ENCODE measurements at regions not wholly inside any gene's neighbourhood (a gene's known extent, or its start where the extent isn't known, plus 50 kb on each side); places are given as distances from the start of the nearest gene placed in this dataset.

- no peaks in the 10 kb centered on the region for H3K79me1 ChIP-seq (ENCODE audit: low read length)
- no peak overlapping the region for H3K9ac ChIP-seq (ENCODE audit: low read length)
- no peak overlapping the region for H2BK15ac ChIP-seq (replicated peaks; ENCODE audit: low read depth)
- H3K18ac ChIP-seq (ENCODE audit: low read length), result no peak overlapping the region
- no peak overlapping the region for H2BK5ac ChIP-seq (ENCODE audit: low read length)
- no peak overlapping the region for H3K4ac ChIP-seq (ENCODE audit: low read depth, low read length)
- no peak overlapping the region for H3K4me2 ChIP-seq (ENCODE audit: low read length)
- H4K5ac ChIP-seq (ENCODE audit: low read length), result no peak overlapping the region
- no peaks in the 10 kb centered on the region for H3K79me2 ChIP-seq (ENCODE audit: control insufficient read depth, insufficient read depth, low read length)
- no peak overlapping the region for H4K8ac ChIP-seq (ENCODE audit: low read depth, low read length)
- no peaks in the 10 kb centered on the region for H3K4me1 ChIP-seq (ENCODE audit: control insufficient read depth, low read depth, low read length)
- no peak for DNase-seq
- H3K36me3 ChIP-seq (ENCODE audit: control insufficient read depth, insufficient read depth, low read length), result no peaks in the 10 kb centered on the region
- no peak overlapping the region for H2AK5ac ChIP-seq (ENCODE audit: low read length)
- H3K4me3 ChIP-seq (ENCODE audit: low read length), result no peak overlapping the region
- no peak overlapping the region for H3K27ac ChIP-seq (ENCODE audit: low read depth, low read length)
- WGBS (ENCODE audit: extremely low coverage, insufficient coverage, low lambda C conversion rate), result no CpG with 5 or more reads among the region's 5 CpGs
- no peak overlapping the region for H2BK120ac ChIP-seq (ENCODE audit: low read depth, low read length)
- H3K27me3 ChIP-seq (ENCODE audit: insufficient read depth, low read length, poor library complexity), result no peaks in the 10 kb centered on the region
- H3K23ac ChIP-seq (ENCODE audit: low read length), result no peak overlapping the region
- no peak overlapping the region for H3K56ac ChIP-seq (ENCODE audit: low read length)
Observed at GRCh38 chr7:3154317-3154716, 110.7 kb upstream of the CARD11 start.

GRCh38 chr7:3154881-3155494, 111.3 kb upstream of the CARD11 start:
- no peak overlapping the region for H3K4me2 ChIP-seq (ENCODE audit: low read length)
- no peak overlapping the region for H3K4ac ChIP-seq (ENCODE audit: low read depth, low read length)
- H4K8ac ChIP-seq (ENCODE audit: low read depth, low read length), result no peak overlapping the region
- H3K4me3 ChIP-seq (ENCODE audit: low read length), result no peak overlapping the region
- no peaks in the 10 kb centered on the region for H3K36me3 ChIP-seq (ENCODE audit: control insufficient read depth, insufficient read depth, low read length)
- H3K56ac ChIP-seq (ENCODE audit: low read length), result no peak overlapping the region
- no peak overlapping the region for H3K9ac ChIP-seq (ENCODE audit: low read length)
- no peak overlapping the region for H4K5ac ChIP-seq (ENCODE audit: low read length)
- no peak overlapping the region for H3K18ac ChIP-seq (ENCODE audit: low read length)
- no peak overlapping the region for H2BK15ac ChIP-seq (replicated peaks; ENCODE audit: low read depth)
- DNase-seq, result peak; percentile 54
- no peaks in the 10 kb centered on the region for H3K27me3 ChIP-seq (ENCODE audit: insufficient read depth, low read length, poor library complexity)
- H3K27ac ChIP-seq (ENCODE audit: low read depth, low read length), result no peak overlapping the region
- no peak overlapping the region for H3K23ac ChIP-seq (ENCODE audit: low read length)
- no peaks in the 10 kb centered on the region for H3K79me2 ChIP-seq (ENCODE audit: control insufficient read depth, insufficient read depth, low read length)
- H2AK5ac ChIP-seq (ENCODE audit: low read length), result no peak overlapping the region
- H3K79me1 ChIP-seq (ENCODE audit: low read length), result no peaks in the 10 kb centered on the region
- no peak overlapping the region for H2BK120ac ChIP-seq (ENCODE audit: low read depth, low read length)
- no peaks in the 10 kb centered on the region for H3K4me1 ChIP-seq (ENCODE audit: control insufficient read depth, low read depth, low read length)
- WGBS (ENCODE audit: extremely low coverage, insufficient coverage, low lambda C conversion rate), result no CpG with 5 or more reads among the region's 7 CpGs
- no peak overlapping the region for H2BK5ac ChIP-seq (ENCODE audit: low read length)

GRCh38 chr7:3156508-3156907, 112.8 kb upstream of the CARD11 start:
- Histone ChIP-seq H2BK5ac (ENCODE audit: low read length) (no peak overlapping the region), H3K4me1 (ENCODE audit: control insufficient read depth, low read depth, low read length) (no peaks in the 10 kb centered on the region), H3K4me3 (ENCODE audit: low read length) (no peak overlapping the region), H3K18ac (ENCODE audit: low read length) (no peak overlapping the region), H2BK120ac (ENCODE audit: low read depth, low read length) (no peak overlapping the region), H3K4me2 (ENCODE audit: low read length) (no peak overlapping the region), H3K23ac (ENCODE audit: low read length) (no peak overlapping the region), H3K9ac (ENCODE audit: low read length) (no peak overlapping the region), H3K56ac (ENCODE audit: low read length) (no peak overlapping the region), H2AK5ac (ENCODE audit: low read length) (no peak overlapping the region), H3K4ac (ENCODE audit: low read depth, low read length) (no peak overlapping the region), H3K79me2 (ENCODE audit: control insufficient read depth, insufficient read depth, low read length) (no peaks in the 10 kb centered on the region), H4K8ac (ENCODE audit: low read depth, low read length) (no peak overlapping the region), H3K27ac (ENCODE audit: low read depth, low read length) (no peak overlapping the region), H3K36me3 (ENCODE audit: control insufficient read depth, insufficient read depth, low read length) (no peaks in the 10 kb centered on the region), H3K79me1 (ENCODE audit: low read length) (no peaks in the 10 kb centered on the region), H2BK15ac (replicated peaks; ENCODE audit: low read depth) (no peak overlapping the region), H3K27me3 (ENCODE audit: insufficient read depth, low read length, poor library complexity) (no peaks in the 10 kb centered on the region), H4K5ac (ENCODE audit: low read length) (no peak overlapping the region)
- no peak for DNase-seq
- WGBS (ENCODE audit: extremely low coverage, insufficient coverage, low lambda C conversion rate), result no CpG with 5 or more reads among the region's 9 CpGs

- H3K9ac ChIP-seq (ENCODE audit: low read length), result no peak overlapping the region
- no peaks in the 10 kb centered on the region for H3K36me3 ChIP-seq (ENCODE audit: control insufficient read depth, insufficient read depth, low read length)
- no peak overlapping the region for H2BK5ac ChIP-seq (ENCODE audit: low read length)
- H2AK5ac ChIP-seq (ENCODE audit: low read length), result no peak overlapping the region
- no peak overlapping the region for H4K5ac ChIP-seq (ENCODE audit: low read length)
- WGBS (ENCODE audit: extremely low coverage, insufficient coverage, low lambda C conversion rate), result no CpG with 5 or more reads among the region's 20 CpGs
- no peak overlapping the region for H2BK120ac ChIP-seq (ENCODE audit: low read depth, low read length)
- no peak overlapping the region for H3K4me2 ChIP-seq (ENCODE audit: low read length)
- H3K18ac ChIP-seq (ENCODE audit: low read length), result no peak overlapping the region
- H3K23ac ChIP-seq (ENCODE audit: low read length), result no peak overlapping the region
- H2BK15ac ChIP-seq (replicated peaks; ENCODE audit: low read depth), result no peak overlapping the region
- H4K8ac ChIP-seq (ENCODE audit: low read depth, low read length), result no peak overlapping the region
- no peaks in the 10 kb centered on the region for H3K27me3 ChIP-seq (ENCODE audit: insufficient read depth, low read length, poor library complexity)
- no peak overlapping the region for H3K4me3 ChIP-seq (ENCODE audit: low read length)
- H3K79me1 ChIP-seq (ENCODE audit: low read length), result no peaks in the 10 kb centered on the region
- no peaks in the 10 kb centered on the region for H3K79me2 ChIP-seq (ENCODE audit: control insufficient read depth, insufficient read depth, low read length)
- H3K4ac ChIP-seq (ENCODE audit: low read depth, low read length), result no peak overlapping the region
- H3K56ac ChIP-seq (ENCODE audit: low read length), result no peak overlapping the region
- H3K27ac ChIP-seq (ENCODE audit: low read depth, low read length), result no peak overlapping the region
- no peaks in the 10 kb centered on the region for H3K4me1 ChIP-seq (ENCODE audit: control insufficient read depth, low read depth, low read length)
- DNase-seq, result no peak
Observed at GRCh38 chr7:3157566-3158287, 114.1 kb upstream of the CARD11 start.

GRCh38 chr7:3158341-3158760, 114.7 kb upstream of the CARD11 start:
- Histone ChIP-seq H3K4ac (ENCODE audit: low read depth, low read length) (no peak overlapping the region), H3K56ac (ENCODE audit: low read length) (peak overlapping the region; percentile 7), H2AK5ac (ENCODE audit: low read length) (no peak overlapping the region)

More at GRCh38 chr7:3158341-3158760, 114.7 kb upstream of the CARD11 start:
- no peak overlapping the region for H4K5ac ChIP-seq (ENCODE audit: low read length)
- no peaks in the 10 kb centered on the region for H3K36me3 ChIP-seq (ENCODE audit: control insufficient read depth, insufficient read depth, low read length)
- no peak overlapping the region for H3K4me3 ChIP-seq (ENCODE audit: low read length)
- no peak overlapping the region for H2BK15ac ChIP-seq (replicated peaks; ENCODE audit: low read depth)
- no peaks in the 10 kb centered on the region for H3K79me2 ChIP-seq (ENCODE audit: control insufficient read depth, insufficient read depth, low read length)
- DNase-seq, result no peak
- no peaks in the 10 kb centered on the region for H3K27me3 ChIP-seq (ENCODE audit: insufficient read depth, low read length, poor library complexity)
- H4K8ac ChIP-seq (ENCODE audit: low read depth, low read length), result no peak overlapping the region
- H3K4me1 ChIP-seq (ENCODE audit: control insufficient read depth, low read depth, low read length), result no peaks in the 10 kb centered on the region
- no peak overlapping the region for H3K27ac ChIP-seq (ENCODE audit: low read depth, low read length)
- H3K23ac ChIP-seq (ENCODE audit: low read length), result no peak overlapping the region
- H3K9ac ChIP-seq (ENCODE audit: low read length), result no peak overlapping the region
- no peaks in the 10 kb centered on the region for H3K79me1 ChIP-seq (ENCODE audit: low read length)
- no peak overlapping the region for H2BK5ac ChIP-seq (ENCODE audit: low read length)
- WGBS (ENCODE audit: extremely low coverage, insufficient coverage, low lambda C conversion rate), result no CpG with 5 or more reads among the region's 11 CpGs
- no peak overlapping the region for H3K4me2 ChIP-seq (ENCODE audit: low read length)
- no peak overlapping the region for H2BK120ac ChIP-seq (ENCODE audit: low read depth, low read length)
- no peak overlapping the region for H3K18ac ChIP-seq (ENCODE audit: low read length)
